ENCODE measurements at regions not wholly inside any gene's neighbourhood (a gene's known extent, or its start where the extent isn't known, plus 50 kb on each side); places are given as distances from the start of the nearest gene placed in this dataset.

DNA sequence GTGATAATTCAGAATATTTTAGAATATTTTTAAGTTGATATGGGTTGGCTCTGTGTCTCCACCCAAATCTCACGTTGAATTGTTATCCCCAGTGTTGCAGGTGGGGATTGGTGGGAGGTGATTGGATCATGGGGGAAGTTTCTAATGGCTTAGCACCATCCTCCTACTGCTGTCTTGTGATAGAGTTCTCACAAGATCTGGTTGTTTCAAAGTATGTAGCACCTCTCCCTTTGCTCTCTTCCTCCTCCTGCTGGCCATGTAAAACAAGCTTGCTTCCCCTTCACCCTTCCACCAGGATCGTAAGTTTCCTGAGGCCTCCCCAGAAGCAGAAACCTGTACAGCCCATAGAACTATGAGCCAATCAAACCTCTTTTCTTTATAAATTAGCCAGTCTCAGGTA lies 214.6 kb upstream of the C9orf72 start:
- Histone ChIP-seq H2BK15ac (ENCODE audit: low read length) (no peak overlapping the region), H3K4ac (replicated peaks; ENCODE audit: insufficient read length, low read depth, low read length) (no peak overlapping the region), H3K56ac (replicated peaks; ENCODE audit: insufficient read length, low read depth, low read length) (no peak overlapping the region), H4K20me1 (replicated peaks in 1 of 2; ENCODE audit: control insufficient read depth in 1 of 2, insufficient read depth in 2 of 2, low read length in 2 of 2) (no peaks in the 10 kb centered on the region), H2AK5ac (ENCODE audit: low read depth, low read length) (no peak overlapping the region), H3K27ac (ENCODE audit: low read depth, low read length) (no peak overlapping the region), H3K4me2 (ENCODE audit: insufficient read depth in 1 of 2, low read depth in 2 of 2, low read length in 2 of 2) (no peak overlapping the region), H3K4me3 (ENCODE audit: extremely low read depth in 1 of 4, insufficient read depth in 2 of 4, low read depth in 3 of 4, low read length in 4 of 4) (no peak overlapping the region), H3K23me2 (ENCODE audit: low read depth, low read length) (no peaks in the 10 kb centered on the region), H3K4me1 (replicated peaks in 1 of 4; ENCODE audit: control insufficient read depth in 3 of 4, insufficient read depth in 4 of 4, low read length in 3 of 4) (no peaks in the 10 kb centered on the region), H3K14ac (ENCODE audit: insufficient read length) (no peak overlapping the region), H3K27me3 (replicated peaks in 1 of 4; ENCODE audit: control insufficient read depth in 3 of 4, extremely low read depth in 1 of 4, insufficient read depth in 3 of 4, low read length in 3 of 4) (no peaks in the 10 kb centered on the region), H2BK20ac (ENCODE audit: low read length) (no peak overlapping the region), H4K5ac (ENCODE audit: insufficient read length, low read depth, low read length) (no peak overlapping the region), H2BK12ac (ENCODE audit: low read depth, low read length) (no peak overlapping the region), H3K9me3 (ENCODE audit: insufficient read depth in 2 of 2, low read depth in 1 of 2, low read length in 1 of 2) (peaks cover 2 to 8% of the 10 kb centered on the region in 2 experiments; a peak in 2 of 4 replicates), H3K79me2 (ENCODE audit: control insufficient read depth in 1 of 2, insufficient read depth in 2 of 2, low read length in 2 of 2) (no peaks in the 10 kb centered on the region), H4K91ac (replicated peaks; ENCODE audit: insufficient read length, low read length) (no peak overlapping the region), H4K8ac (ENCODE audit: extremely low read depth, insufficient read depth, low read length) (no peak overlapping the region), H3K18ac (ENCODE audit: extremely low read depth, low read length) (no peak overlapping the region), H3K79me1 (ENCODE audit: low read depth, low read length) (no peaks in the 10 kb centered on the region), H3K9ac (replicated peaks in 1 of 4; ENCODE audit: extremely low read depth in 1 of 4, low read depth in 3 of 4, low read length in 3 of 4) (no peak overlapping the region), H2BK5ac (ENCODE audit: low read depth, low read length) (no peak overlapping the region), H3K23ac (ENCODE audit: insufficient read length) (no peak overlapping the region), H2AFZ (ENCODE audit: low read length) (no peak overlapping the region), H2BK120ac (replicated peaks; ENCODE audit: low read depth, low read length) (no peak overlapping the region), H3K36me3 (ENCODE audit: control insufficient read depth in 2 of 4, insufficient read depth in 4 of 4, low read length in 3 of 4) (no peaks in the 10 kb centered on the region)
- 56% methylated on average over 2 of the region's 2 CpGs; no CpG with 5 or more reads in 1 of the 2 experiments for WGBS, 2 experiments (ENCODE audit: extremely low coverage in 1 of 2, insufficient coverage in 1 of 2, insufficient read length in 1 of 2, insufficient replicate concordance in 2 of 2, low coverage in 1 of 2, low lambda C conversion rate in 2 of 2, missing lambda C conversion rate in 1 of 2)
- FAIRE-seq (peak; percentile 73), DNase-seq (ENCODE audit: low read depth in 1 of 2, low spot score in 2 of 2) (peak in 1 of 2 experiments; percentile 17)
- CTCF ChIA-PET (ENCODE audit: partially characterized antibody): interaction anchor here (0.9 to 3.4 kb wide), 12 partner anchors 8 to 109 kb away, joined by 3 to 30 read pairs (median 4); no protein-coding TSS in a partner anchor
- POLR2A ChIA-PET (ENCODE audit: partially characterized antibody): interaction anchor here (1.1 kb wide), 1 partner anchor 39 kb away, joined by 3 read pairs; no protein-coding TSS in a partner anchor
- TF ChIP-seq SIX5 (IDR thresholded peaks at IDR 0.05; ENCODE audit: low read depth, low read length): no peak
- TF ChIP-seq, protein P1, sequence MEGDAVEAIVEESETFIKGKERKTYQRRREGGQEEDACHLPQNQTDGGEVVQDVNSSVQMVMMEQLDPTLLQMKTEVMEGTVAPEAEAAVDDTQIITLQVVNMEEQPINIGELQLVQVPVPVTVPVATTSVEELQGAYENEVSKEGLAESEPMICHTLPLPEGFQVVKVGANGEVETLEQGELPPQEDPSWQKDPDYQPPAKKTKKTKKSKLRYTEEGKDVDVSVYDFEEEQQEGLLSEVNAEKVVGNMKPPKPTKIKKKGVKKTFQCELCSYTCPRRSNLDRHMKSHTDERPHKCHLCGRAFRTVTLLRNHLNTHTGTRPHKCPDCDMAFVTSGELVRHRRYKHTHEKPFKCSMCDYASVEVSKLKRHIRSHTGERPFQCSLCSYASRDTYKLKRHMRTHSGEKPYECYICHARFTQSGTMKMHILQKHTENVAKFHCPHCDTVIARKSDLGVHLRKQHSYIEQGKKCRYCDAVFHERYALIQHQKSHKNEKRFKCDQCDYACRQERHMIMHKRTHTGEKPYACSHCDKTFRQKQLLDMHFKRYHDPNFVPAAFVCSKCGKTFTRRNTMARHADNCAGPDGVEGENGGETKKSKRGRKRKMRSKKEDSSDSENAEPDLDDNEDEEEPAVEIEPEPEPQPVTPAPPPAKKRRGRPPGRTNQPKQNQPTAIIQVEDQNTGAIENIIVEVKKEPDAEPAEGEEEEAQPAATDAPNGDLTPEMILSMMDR (IDR thresholded peaks at IDR 0.05; ENCODE audit: control extremely low read depth in 1 of 3, insufficient read depth in 1 of 3, low read depth in 1 of 3, low read length in 3 of 3): peak; percentile 9 to 63 (median 47)
- TF ChIP-seq RAD21 (IDR thresholded peaks at IDR 0.05 in 1 of 2, conservative IDR thresholded peaks at IDR 0.05 in 1 of 2; ENCODE audit: low read depth in 2 of 2, low read length in 2 of 2): peak; percentile 62 to 68
